ENCODE measurements at regions not wholly inside any gene's neighbourhood (a gene's known extent, or its start where the extent isn't known, plus 50 kb on each side); places are given as distances from the start of the nearest gene placed in this dataset.

GRCh38 chr10:56662765-56663447 lies 301.8 kb upstream of the ZWINT start:
- no peak for TF ChIP-seq CTCF (IDR thresholded peaks at IDR 0.05 in 2 of 3, conservative IDR thresholded peaks at IDR 0.05 in 1 of 3; ENCODE audit: control insufficient read depth in 2 of 3, extremely low read depth in 1 of 3, insufficient read depth in 1 of 3, low read depth in 3 of 3, low read length in 3 of 3)
- no peak for TF ChIP-seq SP1 (IDR thresholded peaks at IDR 0.05; ENCODE audit: low read depth, low read length)
- TF ChIP-seq GABPA (IDR thresholded peaks at IDR 0.05; ENCODE audit: low read depth), result no peak
- TF ChIP-seq POLR2A (IDR thresholded peaks at IDR 0.05; ENCODE audit: low read depth, low read length), result no peak
- no peak for TF ChIP-seq POU2F2 (IDR thresholded peaks at IDR 0.05; ENCODE audit: borderline replicate concordance, low read depth, low read length)
- no peak for TF ChIP-seq MXI1 (IDR thresholded peaks at IDR 0.05; ENCODE audit: low read depth, low read length)
- no peak for TF ChIP-seq CEBPB (IDR thresholded peaks at IDR 0.05; ENCODE audit: borderline replicate concordance in 1 of 2, low read depth in 2 of 2, low read length in 2 of 2)
- TF ChIP-seq EZH2 (IDR thresholded peaks at IDR 0.05; ENCODE audit: borderline replicate concordance, control insufficient read depth, low read depth, low read length), result no peak
- no peak for TF ChIP-seq BHLHE40 (IDR thresholded peaks at IDR 0.05; ENCODE audit: borderline replicate concordance in 1 of 2, low read depth in 2 of 2, low read length in 1 of 2)
- TF ChIP-seq HDAC2 (IDR thresholded peaks at IDR 0.05), result no peak
- no peak for TF ChIP-seq ETV6 (conservative IDR thresholded peaks at IDR 0.05 in 1 of 2, IDR thresholded peaks at IDR 0.05 in 1 of 2; ENCODE audit: borderline replicate concordance in 1 of 2, low read depth in 1 of 2)

Measured in GM12878 (cell line).